ENCODE measurements at regions not wholly inside any gene's neighbourhood (a gene's known extent, or its start where the extent isn't known, plus 50 kb on each side); places are given as distances from the start of the nearest gene placed in this dataset.
"Not testable (repeated sequence)": the region's sequence is repeated elsewhere in the genome, so short reads cannot be mapped to it uniquely, and the experiment has no call there.

- no peak for DNase-seq (ENCODE audit: low read depth in 2 of 2)
Measured at GRCh38 chr9:16052757-16053530, 500.1 kb downstream of the CCDC171 start.

GRCh38 chr9:16057541-16057940 lies 504.7 kb downstream of the CCDC171 start:
- DNase-seq (ENCODE audit: low read depth in 2 of 2) = no peak

GRCh38 chr9:16058131-16058549 lies 505.3 kb downstream of the CCDC171 start:
- no peak for DNase-seq (ENCODE audit: low read depth in 2 of 2)

- no peak for DNase-seq (ENCODE audit: low read depth in 2 of 2)
Measured at GRCh38 chr9:16060436-16061129, 507.7 kb downstream of the CCDC171 start.

GRCh38 chr9:16062542-16063240 lies 509.8 kb downstream of the CCDC171 start:
- DNase-seq (ENCODE audit: low read depth in 2 of 2) = peak; percentile 47

- DNase-seq (ENCODE audit: low read depth in 2 of 2) = no peak
Measured at GRCh38 chr9:16063241-16063591, 510.4 kb downstream of the CCDC171 start.

- no peak for DNase-seq (ENCODE audit: low read depth in 2 of 2)
Measured at GRCh38 chr9:16064771-16065170, 511.9 kb downstream of the CCDC171 start.

GRCh38 chr9:16066201-16066600 lies 513.4 kb downstream of the CCDC171 start:
- DNase-seq (ENCODE audit: low read depth in 2 of 2) = not testable (repeated sequence)

- no peak for DNase-seq (ENCODE audit: low read depth in 2 of 2)
Measured at GRCh38 chr9:16068476-16068875, 515.6 kb downstream of the CCDC171 start.

- DNase-seq (ENCODE audit: low read depth in 2 of 2) = no peak
Measured at GRCh38 chr9:16069249-16069648, 516.4 kb downstream of the CCDC171 start.

GRCh38 chr9:16069671-16070454 lies 517.0 kb downstream of the CCDC171 start:
- DNase-seq (ENCODE audit: low read depth in 2 of 2) = peak; percentile 38 to 47

GRCh38 chr9:16070455-16071145 lies 517.8 kb downstream of the CCDC171 start:
- no peak for DNase-seq (ENCODE audit: low read depth in 2 of 2)

GRCh38 chr9:16071400-16071799 lies 518.6 kb downstream of the CCDC171 start:
- DNase-seq (ENCODE audit: low read depth in 2 of 2) = no peak

GRCh38 chr9:16074963-16075362 lies 522.1 kb downstream of the CCDC171 start:
- DNase-seq (ENCODE audit: low read depth in 2 of 2) = peak; percentile 42 to 47

GRCh38 chr9:16075696-16076095 lies 522.9 kb downstream of the CCDC171 start:
- no peak for DNase-seq (ENCODE audit: low read depth in 2 of 2)

- DNase-seq (ENCODE audit: low read depth in 2 of 2) = no peak
Measured at GRCh38 chr9:16076511-16076910, 523.7 kb downstream of the CCDC171 start.

- no peak for DNase-seq (ENCODE audit: low read depth in 2 of 2)
Measured at GRCh38 chr9:16082796-16083195, 530.0 kb downstream of the CCDC171 start.

- DNase-seq (ENCODE audit: low read depth in 2 of 2) = no peak
Measured at GRCh38 chr9:16085167-16085726, 532.4 kb downstream of the CCDC171 start.

- no peak for DNase-seq (ENCODE audit: low read depth in 2 of 2)
Measured at GRCh38 chr9:16090907-16091629, 538.2 kb downstream of the CCDC171 start.
